ENCODE measurements at regions not wholly inside any gene's neighbourhood (a gene's known extent, or its start where the extent isn't known, plus 50 kb on each side); places are given as distances from the start of the nearest gene placed in this dataset.

DNA sequence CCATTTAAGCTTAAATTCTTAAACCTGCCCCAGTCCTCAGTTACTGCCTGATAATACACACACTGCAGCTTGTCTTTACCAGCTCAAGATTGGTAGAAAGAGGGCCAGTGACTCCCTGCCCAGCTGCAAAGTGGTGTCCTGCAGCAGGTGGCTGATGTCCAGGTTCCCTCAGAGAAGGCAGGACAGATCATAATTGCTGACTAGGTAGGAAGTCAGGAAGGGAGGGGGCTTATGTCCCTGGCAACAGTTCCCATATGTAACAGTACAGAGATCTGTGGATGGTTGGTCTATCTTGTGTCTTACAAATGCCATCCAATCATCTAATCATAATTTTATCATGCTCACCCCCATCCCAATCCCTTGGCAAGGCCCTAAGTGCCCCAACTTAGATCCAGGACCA is 492.1 kb upstream of the PPP2R3A start:
- TF ChIP-seq, protein P1, sequence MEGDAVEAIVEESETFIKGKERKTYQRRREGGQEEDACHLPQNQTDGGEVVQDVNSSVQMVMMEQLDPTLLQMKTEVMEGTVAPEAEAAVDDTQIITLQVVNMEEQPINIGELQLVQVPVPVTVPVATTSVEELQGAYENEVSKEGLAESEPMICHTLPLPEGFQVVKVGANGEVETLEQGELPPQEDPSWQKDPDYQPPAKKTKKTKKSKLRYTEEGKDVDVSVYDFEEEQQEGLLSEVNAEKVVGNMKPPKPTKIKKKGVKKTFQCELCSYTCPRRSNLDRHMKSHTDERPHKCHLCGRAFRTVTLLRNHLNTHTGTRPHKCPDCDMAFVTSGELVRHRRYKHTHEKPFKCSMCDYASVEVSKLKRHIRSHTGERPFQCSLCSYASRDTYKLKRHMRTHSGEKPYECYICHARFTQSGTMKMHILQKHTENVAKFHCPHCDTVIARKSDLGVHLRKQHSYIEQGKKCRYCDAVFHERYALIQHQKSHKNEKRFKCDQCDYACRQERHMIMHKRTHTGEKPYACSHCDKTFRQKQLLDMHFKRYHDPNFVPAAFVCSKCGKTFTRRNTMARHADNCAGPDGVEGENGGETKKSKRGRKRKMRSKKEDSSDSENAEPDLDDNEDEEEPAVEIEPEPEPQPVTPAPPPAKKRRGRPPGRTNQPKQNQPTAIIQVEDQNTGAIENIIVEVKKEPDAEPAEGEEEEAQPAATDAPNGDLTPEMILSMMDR (IDR thresholded peaks at IDR 0.05; ENCODE audit: low read depth, low read length, missing input control), result no peak
- TF ChIP-seq ATF3 (IDR thresholded peaks at IDR 0.05) (no peak), SP1 (IDR thresholded peaks at IDR 0.05) (no peak), MAX (IDR thresholded peaks at IDR 0.05) (no peak), NR2F2 (IDR thresholded peaks at IDR 0.05) (no peak)

All from liver (tissue), 3 donors.